ENCODE measurements at regions not wholly inside any gene's neighbourhood (a gene's known extent, or its start where the extent isn't known, plus 50 kb on each side); places are given as distances from the start of the nearest gene placed in this dataset.

DNA sequence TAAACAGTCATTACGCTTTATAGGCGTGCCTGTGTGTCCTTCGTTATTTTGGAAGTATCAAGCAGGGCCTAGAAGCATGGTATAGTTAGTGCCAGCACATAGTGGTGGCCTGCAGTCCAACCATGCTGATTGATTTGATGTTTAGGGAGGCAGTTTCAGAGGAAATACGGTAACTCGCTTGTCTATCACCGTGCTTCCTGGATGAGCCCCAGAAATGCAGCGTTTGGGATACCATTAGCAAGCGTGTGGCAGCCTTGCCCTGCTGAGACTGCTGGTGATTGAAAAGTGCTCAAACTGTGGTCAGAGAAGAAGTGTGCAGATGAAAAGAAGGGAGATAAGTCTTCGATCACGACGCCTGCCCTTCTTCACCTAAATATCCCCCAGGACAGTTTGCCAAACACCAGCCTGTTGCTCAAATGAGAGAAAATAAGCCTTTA is 158.4 kb downstream of the CHIC2 start:
- Mint-ChIP-seq H3K9me3 (ENCODE audit: low read depth) (no peaks in the 10 kb centered on the region), H3K27me3 (peaks cover 43% of the 10 kb centered on the region), H3K36me3 (ENCODE audit: insufficient read depth) (no peaks in the 10 kb centered on the region), H3K27ac (no peak overlapping the region), H3K4me3 (ENCODE audit: low read depth) (peak overlapping the region; percentile 61), H3K4me1 (ENCODE audit: low read depth) (peaks cover 21% of the 10 kb centered on the region)
- TF ChIP-seq CTCF (IDR thresholded peaks at IDR 0.05; ENCODE audit: unreplicated experiment): no peak
- no peak for DNase-seq (ENCODE audit: low spot score, unreplicated experiment)

DNA sequence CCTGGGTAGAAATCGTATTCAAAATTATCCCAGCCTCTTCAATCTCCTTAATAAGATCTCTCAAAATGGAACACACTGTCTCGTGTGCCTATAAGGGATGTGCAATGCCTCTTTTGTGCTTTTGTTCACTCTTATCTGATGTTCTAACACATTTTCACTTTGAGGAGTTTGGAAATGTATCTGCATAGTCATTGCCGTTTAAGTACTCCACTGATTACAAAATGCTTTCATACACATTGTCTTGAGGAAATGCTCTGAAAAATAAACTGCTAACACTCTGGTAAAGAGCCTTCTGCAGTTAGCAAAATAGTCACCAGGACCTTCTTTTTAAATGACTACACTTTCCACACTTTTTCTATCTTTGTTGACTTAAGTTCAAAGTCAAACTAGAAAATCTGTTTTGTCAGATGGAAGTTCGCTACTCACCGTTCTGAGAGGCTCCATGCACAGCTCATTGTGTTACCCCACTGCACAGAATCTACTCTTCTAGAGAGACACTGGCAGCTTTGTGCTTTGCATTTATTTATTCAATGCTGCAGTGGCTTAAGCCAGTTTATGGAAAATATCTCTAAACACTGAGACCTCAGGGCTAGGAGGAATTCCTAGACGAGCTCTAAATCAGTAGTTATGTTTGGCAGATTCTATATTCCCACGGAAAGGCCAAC is 159.0 kb downstream of the CHIC2 start:
- H3K27me3 Mint-ChIP-seq: peaks cover 40% of the 10 kb centered on the region

GRCh38 chr4:53902786-53903185 is 161.6 kb downstream of the CHIC2 start:
- DNase-seq (ENCODE audit: low spot score, unreplicated experiment): no peak
- Mint-ChIP-seq H3K4me3 (ENCODE audit: low read depth) (no peak overlapping the region), H3K36me3 (ENCODE audit: insufficient read depth) (no peaks in the 10 kb centered on the region), H3K27me3 (peaks cover 37% of the 10 kb centered on the region), H3K27ac (no peak overlapping the region), H3K4me1 (ENCODE audit: low read depth) (peaks cover 13% of the 10 kb centered on the region), H3K9me3 (ENCODE audit: low read depth) (no peaks in the 10 kb centered on the region)
- no peak for TF ChIP-seq CTCF (IDR thresholded peaks at IDR 0.05; ENCODE audit: unreplicated experiment)

More for the DNA sequence above, 159.0 kb downstream of the CHIC2 start:
- TF ChIP-seq CTCF (IDR thresholded peaks at IDR 0.05; ENCODE audit: unreplicated experiment): no peak
- Mint-ChIP-seq H3K27ac (no peak overlapping the region), H3K9me3 (ENCODE audit: low read depth) (no peaks in the 10 kb centered on the region), H3K4me3 (ENCODE audit: low read depth) (no peak overlapping the region), H3K4me1 (ENCODE audit: low read depth) (peaks cover 21% of the 10 kb centered on the region), H3K36me3 (ENCODE audit: insufficient read depth) (no peaks in the 10 kb centered on the region)
- no peak for DNase-seq (ENCODE audit: low spot score, unreplicated experiment)

- no peak overlapping the region for H3K27ac Mint-ChIP-seq
- peaks cover 19% of the 10 kb centered on the region for H3K27me3 Mint-ChIP-seq
- H3K4me1 Mint-ChIP-seq (ENCODE audit: low read depth): peaks cover 2% of the 10 kb centered on the region
- no peak for DNase-seq (ENCODE audit: low spot score, unreplicated experiment)
- H3K9me3 Mint-ChIP-seq (ENCODE audit: low read depth): no peaks in the 10 kb centered on the region
- TF ChIP-seq CTCF (IDR thresholded peaks at IDR 0.05; ENCODE audit: unreplicated experiment): no peak
- H3K4me3 Mint-ChIP-seq (ENCODE audit: low read depth): no peak overlapping the region
- H3K36me3 Mint-ChIP-seq (ENCODE audit: insufficient read depth): no peaks in the 10 kb centered on the region
Observed at GRCh38 chr4:53900271-53900649, 164.1 kb downstream of the CHIC2 start.

DNA sequence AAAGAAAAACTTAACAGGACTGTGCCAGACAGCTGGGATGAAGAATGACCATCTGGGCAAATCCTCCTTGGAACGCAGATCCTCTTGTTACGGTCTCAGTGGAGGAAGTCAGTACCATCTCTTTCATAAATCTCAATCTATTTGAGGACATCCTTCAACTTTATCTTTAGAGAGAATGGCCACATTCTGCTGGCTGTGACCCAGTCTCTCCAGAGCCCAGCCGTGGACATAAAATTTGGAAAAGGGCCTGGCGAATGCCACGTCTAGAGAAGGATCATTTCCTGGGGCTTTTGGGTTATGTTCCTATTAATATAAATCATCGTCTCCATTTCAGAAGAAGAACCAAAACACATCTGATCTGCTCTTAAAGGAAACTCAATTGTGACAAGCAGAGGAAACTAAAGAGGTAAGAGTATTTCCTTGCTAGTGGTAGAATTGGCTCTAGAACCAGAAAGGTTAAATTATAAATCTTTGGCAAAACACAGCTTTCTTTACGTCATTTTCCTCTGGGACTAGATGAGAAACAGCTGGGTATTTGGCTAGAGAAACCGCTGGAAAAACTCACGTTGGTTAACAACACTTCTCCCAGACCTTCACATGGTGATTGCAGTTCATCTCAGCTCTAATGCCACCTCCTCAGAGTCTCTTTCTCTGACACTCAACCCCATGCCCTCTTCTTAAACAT is 164.7 kb downstream of the CHIC2 start:
- no peak for DNase-seq (ENCODE audit: low spot score, unreplicated experiment)
- H3K36me3 Mint-ChIP-seq (ENCODE audit: insufficient read depth): no peaks in the 10 kb centered on the region
- peaks cover 17% of the 10 kb centered on the region for H3K27me3 Mint-ChIP-seq
- no peak overlapping the region for H3K4me3 Mint-ChIP-seq (ENCODE audit: low read depth)
- H3K27ac Mint-ChIP-seq: no peak overlapping the region
- H3K4me1 Mint-ChIP-seq (ENCODE audit: low read depth): peaks cover 2% of the 10 kb centered on the region
- TF ChIP-seq CTCF (IDR thresholded peaks at IDR 0.05; ENCODE audit: unreplicated experiment): no peak
- no peaks in the 10 kb centered on the region for H3K9me3 Mint-ChIP-seq (ENCODE audit: low read depth)
